Activated CD8-positive, alpha-beta memory T cell treated with anti-CD3 and anti-CD28 coated beads for 36 hours (primary cell): ENCODE measurements at regions not wholly inside any gene's neighbourhood (a gene's known extent, or its start where the extent isn't known, plus 50 kb on each side); places are given as distances from the start of the nearest gene placed in this dataset.
"Not testable (repeated sequence)": the region's sequence is repeated elsewhere in the genome, so short reads cannot be mapped to it uniquely, and the experiment has no call there.

Experiments
- CTCF ChIA-PET: fragments of 350-600 bp; sonication (Branson Sonifier 250); formaldehyde crosslinking; loops from one replicate; lab custom pipeline; 2021; ENCODE audit warnings: antibody characterized with exemption; lab: Charles Lee
- POLR2A ChIA-PET: fragments of 350-600 bp; sonication (Branson Sonifier 250); formaldehyde crosslinking; loops from one replicate; lab custom pipeline; 2021; ENCODE audit warnings: antibody characterized with exemption; lab: Charles Lee

DNA sequence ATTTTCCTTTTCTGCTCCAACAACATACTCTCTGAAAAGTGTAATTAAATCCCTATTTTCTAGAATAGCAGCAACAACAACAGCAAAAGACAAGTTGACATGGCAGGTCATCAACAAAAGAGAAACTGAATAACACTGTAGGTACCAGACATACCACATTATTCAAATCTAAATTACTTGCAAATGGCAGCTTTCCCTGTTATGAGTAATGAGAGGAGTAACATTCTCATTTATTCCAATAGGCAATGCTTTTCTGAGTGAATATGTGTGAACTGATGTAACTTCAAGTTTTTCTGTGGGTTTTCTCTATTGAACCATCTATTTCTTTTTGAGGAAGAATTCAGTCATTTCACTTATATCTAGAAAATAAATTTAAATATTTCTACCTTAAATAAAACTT is 501.5 kb downstream of the TRIB2 start:
- ChIA-PET CTCF (no interaction called here), POLR2A (no interaction called here)

DNA sequence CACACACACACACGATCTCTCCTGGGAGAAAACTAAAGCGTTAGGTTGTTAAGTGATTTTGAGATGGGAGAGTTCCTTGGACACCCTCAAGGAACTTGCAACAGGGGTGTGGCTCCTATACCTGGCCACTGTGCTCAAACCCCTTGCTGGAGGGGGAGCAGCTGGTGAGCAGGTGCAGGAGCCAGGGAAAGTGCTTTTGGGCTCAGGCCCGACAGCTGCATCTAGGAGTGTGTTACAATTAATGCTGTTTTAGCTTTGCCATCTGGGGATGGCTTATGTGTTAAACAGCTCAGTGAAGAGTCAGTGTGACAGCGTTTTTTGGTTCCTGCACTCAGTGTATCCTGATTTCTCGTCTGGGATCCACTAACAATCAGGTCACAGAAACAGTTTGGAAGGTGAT is 510.8 kb downstream of the TRIB2 start:
- POLR2A ChIA-PET: no interaction called here
- CTCF ChIA-PET: no interaction called here

DNA sequence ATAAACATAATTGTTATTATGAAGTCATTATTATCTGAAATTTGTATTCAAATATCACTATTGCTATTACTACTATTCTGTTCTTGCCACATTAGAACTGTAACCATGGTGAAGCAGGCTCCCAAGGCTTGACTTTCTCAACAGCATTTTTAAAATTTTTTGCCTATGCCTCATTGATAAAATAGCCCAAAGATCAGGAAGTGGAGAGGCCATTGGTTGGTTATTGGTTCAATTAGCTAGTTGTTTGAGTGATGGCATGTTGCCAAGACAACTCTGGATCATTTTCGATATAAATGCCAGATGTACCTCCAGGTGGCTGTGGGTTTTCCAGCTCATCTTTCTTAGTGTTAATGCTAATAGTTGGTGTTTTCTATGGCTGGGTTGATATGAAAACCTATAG is 513.5 kb downstream of the TRIB2 start:
- ChIA-PET POLR2A (no interaction called here), CTCF (no interaction called here)

DNA sequence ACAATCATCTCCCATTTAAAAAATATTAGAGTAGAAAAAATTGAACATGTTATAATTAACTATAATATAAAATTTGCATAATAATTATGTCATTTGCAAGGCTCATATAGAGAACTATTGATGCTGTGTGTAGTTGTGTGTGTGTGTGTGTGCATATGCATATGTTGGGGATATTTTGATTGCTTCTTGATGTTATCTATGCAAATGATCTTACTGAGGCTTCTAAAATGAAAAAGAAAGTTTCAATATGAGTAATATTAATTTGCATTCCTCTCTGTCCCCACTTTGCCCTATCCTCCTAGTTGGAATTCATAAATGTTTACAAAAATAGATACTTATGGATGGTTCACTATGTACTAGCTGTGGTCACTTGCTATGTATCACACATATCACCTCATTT is 523.3 kb downstream of the TRIB2 start:
- ChIA-PET POLR2A (no interaction called here), CTCF (no interaction called here)

DNA sequence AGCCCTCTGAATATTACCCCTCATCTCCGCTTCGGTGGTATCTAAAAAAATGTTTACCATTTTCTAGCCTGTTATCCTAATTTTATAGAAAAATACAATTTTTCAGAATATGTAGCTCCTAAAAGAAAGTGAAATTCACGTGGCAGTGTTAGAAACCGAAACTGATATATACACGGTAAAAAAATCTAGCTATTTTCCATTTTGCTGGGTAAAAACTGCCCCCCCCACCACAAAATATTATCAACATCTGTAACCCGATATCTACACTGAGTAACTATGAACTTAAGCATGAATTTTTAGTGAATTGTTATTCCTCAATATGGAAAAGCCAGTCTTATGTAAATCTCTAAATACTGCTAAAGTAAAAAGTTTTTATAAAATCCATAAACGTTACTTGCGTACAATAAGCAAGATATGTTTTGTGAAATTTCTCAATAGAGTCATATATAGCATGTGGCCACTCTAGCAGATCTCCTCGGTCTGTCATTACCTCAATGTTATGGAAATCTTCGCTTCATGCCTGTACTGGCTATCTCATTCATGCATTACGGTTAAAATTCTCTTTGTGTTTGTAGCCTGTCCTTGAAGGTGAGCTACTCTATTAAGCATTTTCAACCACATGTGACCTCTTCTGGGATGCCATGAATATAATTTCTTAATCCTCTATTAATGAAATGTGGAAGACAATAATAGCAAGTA is 524.2 kb downstream of the TRIB2 start:
- POLR2A ChIA-PET: no interaction called here
- CTCF ChIA-PET: no interaction called here

DNA sequence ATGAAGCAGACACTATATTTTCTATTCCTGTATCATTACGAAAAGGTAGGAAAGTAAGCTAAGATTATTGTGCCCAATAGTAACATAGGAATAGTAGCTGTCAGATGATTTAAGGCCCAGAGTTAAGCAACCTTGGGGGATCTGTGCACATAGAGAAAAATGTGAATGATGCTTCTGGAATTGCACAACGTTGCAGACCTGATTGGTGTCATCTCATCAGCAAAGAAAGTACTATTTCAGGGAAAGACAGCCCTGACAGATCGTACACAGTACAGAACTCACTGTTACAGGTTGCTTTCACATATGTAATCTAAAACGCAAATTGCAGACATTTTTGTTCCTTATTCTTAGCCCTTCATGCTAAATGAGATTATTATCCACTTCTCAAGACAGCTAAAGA is 535.9 kb downstream of the TRIB2 start:
- POLR2A ChIA-PET: no interaction called here

DNA sequence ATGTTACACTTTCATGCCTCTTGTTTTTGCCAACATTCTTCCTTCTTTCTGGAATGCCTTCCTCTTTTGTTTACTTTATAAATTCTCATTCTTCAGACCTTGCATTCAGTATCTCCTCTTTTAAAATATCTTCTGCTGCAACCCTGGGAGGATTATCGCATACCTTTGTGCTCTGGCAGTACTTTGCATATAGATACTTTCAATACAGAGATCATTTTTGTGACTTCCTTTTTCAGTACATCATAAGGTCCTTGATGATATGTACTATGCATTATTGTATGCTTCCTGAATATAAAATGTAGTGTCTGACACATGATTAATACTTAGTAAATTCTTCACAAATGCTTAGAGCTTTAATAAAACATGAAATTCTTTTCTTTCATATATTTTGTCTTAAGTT is 538.7 kb downstream of the TRIB2 start:
- POLR2A ChIA-PET: no interaction called here
- CTCF ChIA-PET: no interaction called here

More for the DNA sequence above, 535.9 kb downstream of the TRIB2 start:
- CTCF ChIA-PET: no interaction called here

DNA sequence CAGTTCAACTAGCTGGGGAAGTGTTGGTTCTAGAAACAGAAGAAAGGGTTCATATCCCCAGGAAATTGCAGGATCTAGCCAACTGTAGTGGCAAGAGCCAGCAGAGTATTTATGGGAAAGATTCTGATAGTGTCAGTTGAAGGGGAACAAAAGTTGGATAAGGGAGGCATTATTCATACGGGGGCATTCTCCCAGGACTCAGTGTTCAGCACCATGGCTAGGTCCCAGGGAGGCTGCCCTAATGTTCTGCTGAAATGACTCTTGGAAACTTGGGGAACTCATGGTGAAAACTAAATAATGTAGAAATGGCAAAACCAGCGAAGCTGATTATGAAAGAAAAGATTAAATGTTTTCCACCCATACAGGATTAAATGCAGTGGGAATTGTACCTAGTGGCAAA is 543.7 kb downstream of the TRIB2 start:
- CTCF ChIA-PET: no interaction called here
- POLR2A ChIA-PET: no interaction called here

DNA sequence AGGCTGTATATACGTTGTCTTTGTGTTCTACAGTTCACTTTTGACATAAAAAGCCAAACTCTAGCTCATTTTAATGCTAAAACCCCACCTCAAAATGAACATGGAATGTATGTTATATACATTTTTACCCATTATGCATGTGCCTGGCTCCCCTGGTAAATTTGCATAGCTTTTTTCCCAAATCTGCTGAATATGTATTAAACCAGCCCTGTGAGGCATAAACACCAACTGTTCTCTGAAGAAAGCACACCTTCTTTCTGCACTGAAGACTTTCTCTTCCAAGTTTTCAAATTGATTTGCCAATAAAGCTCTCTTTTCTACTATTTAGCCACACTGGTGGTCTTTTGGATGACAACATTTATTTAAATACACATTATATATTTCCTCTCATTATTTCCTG is 549.4 kb downstream of the TRIB2 start:
- CTCF ChIA-PET: no interaction called here
- POLR2A ChIA-PET: no interaction called here

DNA sequence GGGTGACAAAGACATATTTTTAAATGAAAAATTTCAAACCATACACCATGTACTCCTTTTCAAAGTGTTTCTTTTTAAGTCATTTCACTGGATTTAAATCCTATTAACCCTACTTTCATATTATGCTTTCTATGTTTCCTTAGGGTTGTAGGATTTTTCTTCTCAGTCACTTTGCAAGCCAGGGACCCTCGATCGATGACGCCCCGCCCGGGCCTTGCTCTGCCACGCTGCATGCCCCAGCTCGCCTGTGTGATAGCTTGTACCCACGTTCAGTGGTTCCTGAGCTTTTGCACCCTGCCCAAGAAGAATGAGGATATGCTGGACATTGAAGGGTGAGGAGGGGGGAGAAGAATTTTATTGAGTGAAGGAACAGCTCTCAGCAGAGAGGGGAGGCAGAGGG is 568.0 kb downstream of the TRIB2 start:
- ChIA-PET CTCF (no interaction called here), POLR2A (no interaction called here)

DNA sequence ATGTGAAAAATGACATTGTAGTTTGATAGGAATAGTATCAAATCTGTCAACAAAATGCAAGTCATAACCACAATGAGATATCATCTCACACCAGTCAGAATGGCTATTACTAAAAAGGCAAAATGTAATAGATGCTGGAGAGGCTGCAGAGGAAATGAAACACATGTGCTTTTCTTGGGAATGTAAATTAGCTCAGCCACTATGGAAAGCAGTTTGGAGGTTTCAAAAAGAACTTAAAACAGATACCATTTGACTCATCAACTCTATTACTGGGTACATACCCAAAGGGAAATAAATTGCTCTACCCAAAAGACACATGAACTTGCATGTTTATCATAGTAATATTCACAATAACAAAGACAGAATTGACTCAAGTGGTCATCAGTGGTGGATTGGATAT is 572.6 kb downstream of the TRIB2 start:
- POLR2A ChIA-PET: no interaction called here
- CTCF ChIA-PET: no interaction called here

DNA sequence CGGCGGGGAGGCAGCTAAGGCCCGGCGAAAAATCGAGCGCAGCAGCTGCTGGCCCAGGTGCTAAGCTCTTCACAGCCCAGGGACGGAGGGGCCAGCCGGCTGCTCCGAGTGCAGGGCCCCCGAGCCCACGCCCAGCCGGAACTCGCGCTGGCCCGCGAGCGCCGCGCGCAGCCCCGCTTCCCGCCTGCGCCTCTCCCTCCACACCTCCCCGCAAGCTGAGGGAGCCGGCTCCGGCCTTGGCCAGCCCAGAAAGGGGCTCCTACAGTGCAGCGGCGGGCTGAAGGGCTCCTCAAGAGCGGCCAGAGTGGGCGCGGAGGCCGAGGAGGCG is 591.7 kb downstream of the TRIB2 start:
- CTCF ChIA-PET, POLR2A ChIA-PET: not testable (repeated sequence)

DNA sequence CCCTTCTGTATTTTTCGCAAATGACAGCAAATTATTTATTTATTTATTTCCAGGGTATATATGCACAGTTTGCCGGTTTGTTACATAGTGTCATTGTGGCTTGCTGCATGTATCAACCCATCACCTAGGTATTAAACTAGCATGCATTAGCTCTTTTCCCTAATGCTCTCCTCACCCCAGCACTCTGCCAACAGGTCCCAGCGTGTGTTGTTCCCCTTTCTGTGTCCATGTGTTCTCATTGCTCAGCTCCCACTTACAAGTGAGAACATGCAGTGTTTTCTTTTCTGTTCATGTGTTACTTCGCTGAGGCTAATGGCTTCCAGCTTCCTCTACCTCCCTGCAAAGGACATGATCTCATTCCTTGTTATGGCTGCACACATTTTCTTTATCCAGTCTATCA is 592.3 kb downstream of the TRIB2 start:
- CTCF ChIA-PET: no interaction called here
- POLR2A ChIA-PET: no interaction called here

DNA sequence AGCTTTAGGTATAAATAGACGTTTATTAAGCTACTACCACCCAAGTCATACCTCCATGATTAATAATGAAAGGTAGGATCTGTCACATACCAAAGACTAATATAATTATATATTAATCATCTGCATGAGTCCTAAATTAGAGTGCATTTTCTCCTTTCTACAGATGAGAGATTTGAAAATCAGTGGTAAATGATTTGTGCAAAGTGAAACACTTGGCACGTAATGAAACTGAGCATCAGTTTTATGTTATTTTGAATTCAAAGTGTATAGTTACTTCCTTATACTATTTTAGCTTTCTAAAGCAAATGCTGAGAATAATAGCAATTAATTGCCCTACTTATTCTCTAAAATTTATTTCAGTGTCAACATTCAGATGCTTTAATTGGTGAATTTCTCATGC is 615.3 kb downstream of the TRIB2 start:
- POLR2A ChIA-PET: no interaction called here
- CTCF ChIA-PET: no interaction called here

DNA sequence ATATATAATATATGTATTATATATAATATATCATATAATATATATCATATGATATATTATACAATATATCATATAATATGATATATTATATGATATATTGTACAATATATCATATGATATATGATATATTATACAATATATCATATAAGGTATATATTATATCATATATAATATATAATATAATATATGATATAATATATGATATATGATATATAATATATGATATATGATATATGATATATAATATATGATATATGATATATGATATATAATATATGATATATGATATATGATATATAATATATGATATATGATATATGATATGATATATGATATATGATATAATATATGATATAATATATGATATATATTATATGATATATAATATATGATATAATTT is 617.3 kb downstream of the TRIB2 start:
- CTCF ChIA-PET, POLR2A ChIA-PET: not testable (repeated sequence)

DNA sequence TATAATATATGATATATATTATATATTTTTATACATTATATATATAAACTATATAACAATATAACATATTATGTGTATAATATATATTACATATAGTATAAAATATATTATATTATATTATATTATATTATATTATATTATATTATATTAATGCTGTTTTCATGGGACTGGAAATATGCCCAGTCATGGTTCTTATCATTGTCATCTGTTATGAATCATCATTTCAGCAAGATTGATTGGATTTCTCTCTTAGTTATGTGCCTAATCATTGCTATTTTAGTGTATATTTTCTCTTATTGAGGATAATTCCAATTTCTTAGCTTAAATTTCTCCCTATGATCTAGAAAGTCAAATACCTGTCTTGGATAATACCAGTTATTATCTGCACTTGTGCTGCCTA is 617.8 kb downstream of the TRIB2 start:
- ChIA-PET CTCF (no interaction called here), POLR2A (no interaction called here)

DNA sequence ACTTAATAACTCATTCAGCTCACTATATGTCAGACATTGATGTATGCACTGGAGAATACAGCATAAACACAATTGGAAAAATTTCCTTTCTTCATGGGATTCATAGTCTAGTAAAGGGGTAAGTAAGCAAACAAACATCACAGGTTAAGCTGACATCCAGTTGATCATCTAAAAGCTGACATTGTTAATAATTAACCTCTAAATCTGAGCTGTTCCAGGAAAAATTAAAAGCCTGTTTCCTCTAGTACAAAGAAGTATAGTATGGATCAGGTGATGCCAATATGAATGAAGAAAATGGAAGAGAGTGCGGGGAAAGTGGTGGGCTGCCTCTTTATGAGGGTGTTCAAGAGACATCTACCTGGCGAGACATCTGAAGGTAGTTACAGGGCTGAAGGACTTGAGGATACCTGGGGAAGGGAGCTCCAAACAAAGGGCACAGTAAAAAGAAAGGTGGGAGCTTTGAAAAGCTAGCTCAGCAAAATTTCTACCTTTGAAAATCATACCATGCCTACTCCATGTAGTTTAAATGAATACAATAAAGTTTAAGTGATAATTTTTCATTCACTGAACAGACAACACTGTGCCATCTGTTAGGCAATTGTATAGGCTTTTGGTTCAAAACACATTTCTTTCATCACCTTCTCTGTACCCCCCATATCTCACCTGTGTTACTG is 619.3 kb downstream of the TRIB2 start:
- POLR2A ChIA-PET: no interaction called here
- CTCF ChIA-PET: interaction anchor here (0.9 kb wide), 1 partner anchor 10 kb away, joined by 3 read pairs; no protein-coding TSS in a partner anchor

DNA sequence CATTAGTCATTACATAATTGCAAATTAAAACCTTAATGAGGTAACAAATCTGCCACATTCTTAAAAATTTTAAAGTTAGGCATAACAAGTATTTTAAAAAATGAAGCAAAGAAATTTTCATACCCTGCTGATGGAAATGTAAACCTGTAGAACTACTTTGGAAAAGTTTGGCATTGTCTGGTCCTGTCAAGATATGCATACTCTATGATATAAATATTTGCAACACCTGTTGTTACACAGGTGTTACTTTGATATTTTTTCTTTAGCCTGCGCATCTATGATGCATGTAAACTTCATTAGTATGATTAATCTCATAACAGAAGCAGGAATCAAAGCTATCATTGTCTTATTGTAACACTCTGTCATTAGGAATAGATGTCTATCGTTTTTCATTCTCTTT is 634.3 kb downstream of the TRIB2 start:
- ChIA-PET POLR2A (no interaction called here), CTCF (no interaction called here)

DNA sequence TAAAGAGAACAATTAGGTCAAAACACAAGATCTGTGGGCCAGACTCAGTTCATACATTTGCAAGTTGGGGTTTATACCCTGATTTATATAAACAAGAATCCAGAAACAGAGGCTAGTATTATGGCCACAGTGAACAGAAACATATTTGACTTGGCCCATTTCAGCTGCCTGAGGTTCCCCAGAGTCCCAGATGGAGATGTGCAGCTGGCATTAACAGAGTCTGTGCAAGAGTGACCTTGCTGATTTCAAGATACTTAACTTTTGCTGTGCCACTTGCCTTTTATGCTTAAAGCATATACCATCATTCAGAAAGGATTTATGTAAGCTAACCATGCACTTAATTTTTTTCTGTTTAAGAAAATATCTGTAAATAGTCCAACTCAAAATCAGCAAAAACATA is 636.3 kb downstream of the TRIB2 start:
- ChIA-PET POLR2A (no interaction called here), CTCF (no interaction called here)

DNA sequence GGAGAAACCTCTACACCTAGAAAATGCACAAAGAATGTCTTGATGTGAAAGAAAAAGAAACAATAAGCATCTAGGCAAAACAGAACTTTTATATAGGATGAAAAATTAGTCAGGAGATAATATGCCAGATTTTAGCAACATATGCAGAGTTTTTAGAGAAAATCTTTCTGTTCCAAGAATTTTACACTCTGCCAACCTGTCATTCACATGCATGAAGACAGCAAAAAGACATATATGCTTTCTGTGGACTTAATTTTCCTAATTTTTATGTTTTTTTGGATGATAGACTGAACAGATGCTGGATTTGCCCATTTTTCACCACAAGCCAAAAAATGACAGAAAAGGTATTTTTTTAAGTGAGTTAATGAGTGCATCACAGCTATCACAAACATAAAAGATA is 637.3 kb downstream of the TRIB2 start:
- POLR2A ChIA-PET: no interaction called here

DNA sequence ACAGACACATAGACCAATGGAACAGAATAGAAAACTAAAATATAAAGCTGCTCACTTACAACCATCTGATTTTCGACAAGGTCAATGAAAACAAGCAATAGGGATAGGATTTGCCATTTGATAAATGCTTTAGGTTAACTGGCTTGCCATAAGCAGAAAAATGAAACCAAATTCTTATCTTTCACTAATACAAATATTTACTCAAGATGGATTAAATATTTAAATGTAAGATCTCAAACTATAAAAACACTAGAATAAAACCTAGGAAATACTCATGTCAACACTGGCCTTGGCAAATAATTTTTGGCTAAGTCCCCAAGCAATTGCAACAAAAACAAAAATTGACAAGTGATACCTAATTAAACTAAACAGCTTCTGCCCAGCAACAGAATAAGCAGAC is 665.2 kb downstream of the TRIB2 start:
- POLR2A ChIA-PET, CTCF ChIA-PET: not testable (repeated sequence)

More for the DNA sequence above, 637.3 kb downstream of the TRIB2 start:
- CTCF ChIA-PET: no interaction called here

DNA sequence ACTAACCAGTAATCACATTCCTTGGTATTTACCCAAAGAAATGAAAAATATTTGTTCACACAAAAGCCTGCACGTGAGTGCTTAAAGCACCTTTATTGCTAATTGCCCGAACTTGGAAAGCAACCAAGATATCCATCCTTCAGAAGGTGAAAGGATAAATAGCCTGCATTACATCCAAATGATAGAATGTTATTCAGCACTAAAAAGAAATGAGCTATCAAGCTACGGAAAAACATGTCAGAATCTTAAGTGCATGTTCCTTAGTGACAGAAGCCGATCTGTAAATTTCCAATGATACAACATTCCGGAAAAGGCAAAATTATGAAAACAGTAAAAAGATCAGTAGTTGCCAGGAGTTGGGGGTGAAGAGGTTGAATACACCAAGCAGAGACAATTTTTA is 672.4 kb downstream of the TRIB2 start:
- CTCF ChIA-PET: not testable (repeated sequence)

More for the DNA sequence above, 672.4 kb downstream of the TRIB2 start:
- POLR2A ChIA-PET: not testable (repeated sequence)
